UCSD-AML1 (cell line): ENCODE measurements at regions not wholly inside any gene's neighbourhood (a gene's known extent, or its start where the extent isn't known, plus 50 kb on each side); places are given as distances from the start of the nearest gene placed in this dataset.

Experiments used
- DNase-seq: peaks from one replicate; lab custom pipeline; 2025; ENCODE audit not compliant: unreplicated experiment; lab: John Stamatoyannopoulos, UW

GRCh38 chr7:16065939-16066338, 355.4 kb downstream of the CRPPA start:
- DNase-seq = no peak

- DNase-seq = no peak
Observed at GRCh38 chr7:16063716-16064675, 357.3 kb downstream of the CRPPA start.

GRCh38 chr7:16063221-16063620, 358.1 kb downstream of the CRPPA start:
- no peak for DNase-seq

- DNase-seq = no peak
Observed at GRCh38 chr7:16062269-16062668, 359.1 kb downstream of the CRPPA start.

GRCh38 chr7:16061630-16062029, 359.7 kb downstream of the CRPPA start:
- DNase-seq = no peak

GRCh38 chr7:16061011-16061410, 360.3 kb downstream of the CRPPA start:
- no peak for DNase-seq

- DNase-seq = no peak
Observed at GRCh38 chr7:16060502-16060901, 360.8 kb downstream of the CRPPA start.

- DNase-seq = no peak
Observed at GRCh38 chr7:16055263-16055976, 365.9 kb downstream of the CRPPA start.

GRCh38 chr7:16051561-16052255, 365.2 kb upstream of the MEOX2 start:
- DNase-seq = no peak

GRCh38 chr7:16046041-16046440, 359.6 kb upstream of the MEOX2 start:
- no peak for DNase-seq

- DNase-seq = no peak
Observed at GRCh38 chr7:16045296-16045695, 358.8 kb upstream of the MEOX2 start.

GRCh38 chr7:16044645-16045044, 358.2 kb upstream of the MEOX2 start:
- DNase-seq = no peak

GRCh38 chr7:16040346-16040745, 353.9 kb upstream of the MEOX2 start:
- no peak for DNase-seq

GRCh38 chr7:16038906-16039305, 352.4 kb upstream of the MEOX2 start:
- DNase-seq = no peak

GRCh38 chr7:16035392-16035791, 348.9 kb upstream of the MEOX2 start:
- no peak for DNase-seq

GRCh38 chr7:16034866-16035265, 348.4 kb upstream of the MEOX2 start:
- no peak for DNase-seq

- DNase-seq = no peak
Observed at GRCh38 chr7:16034353-16034752, 347.9 kb upstream of the MEOX2 start.

- DNase-seq = no peak
Observed at GRCh38 chr7:16033233-16033632, 346.8 kb upstream of the MEOX2 start.

- no peak for DNase-seq
Observed at GRCh38 chr7:16028636-16029035, 342.2 kb upstream of the MEOX2 start.

GRCh38 chr7:16028103-16028502, 341.6 kb upstream of the MEOX2 start:
- no peak for DNase-seq

GRCh38 chr7:16027396-16027795, 340.9 kb upstream of the MEOX2 start:
- DNase-seq = no peak
